Body of pancreas (tissue), 4 donors: ENCODE measurements at regions not wholly inside any gene's neighbourhood (a gene's known extent, or its start where the extent isn't known, plus 50 kb on each side); places are given as distances from the start of the nearest gene placed in this dataset.

Source experiments
- CTCF ChIP-seq, 7 experiments: fragments of 450-650 bp in 4 of 7; fragments of 200-600 bp in 3 of 7; sonication (generic) in 3 of 7; IDR thresholded peaks; one replicate each; pipeline ENCODE4 v1.5.1; 2016 to 2019; ENCODE audit warnings: antibody characterized with exemption in 7 of 7
- POLR2A ChIP-seq, 3 donors: fragments of 450-650 bp; IDR thresholded peaks; one replicate each; pipeline ENCODE4 v1.6.1; 2016; ENCODE audit warnings: antibody characterized with exemption in 3 of 3, mild to moderate bottlenecking in 2 of 3

GRCh38 chr4:11824566-11824965 lies 395.9 kb upstream of the HS3ST1 start:
- no peak for TF ChIP-seq CTCF (IDR thresholded peaks at IDR 0.05)
- no peak for TF ChIP-seq POLR2A (IDR thresholded peaks at IDR 0.05)
